GM23338 (cell line): ENCODE measurements at regions not wholly inside any gene's neighbourhood (a gene's known extent, or its start where the extent isn't known, plus 50 kb on each side); places are given as distances from the start of the nearest gene placed in this dataset.

Experiments used
- ATAC-seq: fragments of 200-7000 bp; cut with Tn5 transposase; 3 replicates; pipeline ENCODE4 v1.9.1; 2020
- DNase-seq: peaks from one replicate; pipeline ENCODE4 v3.0.0-alpha.2; 2015; ENCODE audit warnings: low spot score
- H2AFZ ChIP-seq: fragments of 200-600 bp; sonication (generic); 2 replicates; pipeline ENCODE4 v1.8.0; 2016; ENCODE audit warnings: antibody characterized with exemption, mild to moderate bottlenecking, moderate library complexity
- H3F3A ChIP-seq: fragments of 200-600 bp; sonication (generic); replicated peaks from 2 replicates; pipeline ENCODE4 v1.8.0; 2017; ENCODE audit warnings: antibody characterized with exemption, mixed run types, low read depth
- H3K27ac ChIP-seq: fragments of 200-600 bp; sonication (generic); 2 replicates; pipeline ENCODE4 v1.6.1; 2016; ENCODE audit warnings: low read depth
- H3K27me3 ChIP-seq: fragments of 200-600 bp; sonication (generic); 2 replicates; pipeline ENCODE4 v1.8.0; 2016; ENCODE audit warnings: mild to moderate bottlenecking, mixed run types, moderate library complexity; ENCODE audit not compliant: insufficient read depth
- H3K36me3 ChIP-seq: fragments of 200-600 bp; sonication (generic); 2 replicates; pipeline ENCODE4 v1.8.0; 2016; ENCODE audit warnings: mild to moderate bottlenecking; ENCODE audit not compliant: insufficient read depth
- H3K4me1 ChIP-seq: fragments of 200-600 bp; sonication (generic); 2 replicates; pipeline ENCODE4 v1.8.0; 2016; ENCODE audit warnings: mild to moderate bottlenecking, moderate library complexity; ENCODE audit not compliant: insufficient read depth
- H3K4me2 ChIP-seq: fragments of 200-600 bp; sonication (generic); 2 replicates; pipeline ENCODE4 v1.7.1; 2017; ENCODE audit warnings: mixed run types
- H3K4me3 ChIP-seq: fragments of 200-600 bp; sonication (generic); 2 replicates; pipeline ENCODE4 v1.6.1; 2016; ENCODE audit warnings: mixed run types
- H3K79me2 ChIP-seq: fragments of 200-600 bp; sonication (generic); replicated peaks from 2 replicates; pipeline ENCODE4 v1.8.0; 2017; ENCODE audit warnings: mild to moderate bottlenecking; ENCODE audit not compliant: insufficient read depth
- H3K9me2 ChIP-seq: fragments of 200-600 bp; sonication (generic); 2 replicates; pipeline ENCODE4 v1.8.0; 2017; ENCODE audit not compliant: insufficient read depth
- H4K20me1 ChIP-seq: fragments of 200-600 bp; sonication (generic); replicated peaks from 2 replicates; pipeline ENCODE4 v1.8.0; 2017; ENCODE audit warnings: mild to moderate bottlenecking; ENCODE audit not compliant: insufficient read depth
- H3K27ac Mint-ChIP-seq: 2 replicates; pipeline ENCODE4 v1.8.0; 2020; ENCODE audit warnings: inconsistent platforms, mild to moderate bottlenecking, moderate library complexity, mixed read lengths
- H3K27me3 Mint-ChIP-seq: 3 replicates; pipeline ENCODE4 v1.8.0; 2022; ENCODE audit warnings: low read depth, mild to moderate bottlenecking, moderate library complexity, mixed read lengths, inconsistent platforms; ENCODE audit not compliant: insufficient read depth, poor library complexity
- H3K36me3 Mint-ChIP-seq: 3 replicates; pipeline ENCODE4 v1.8.0; 2021; ENCODE audit warnings: low read depth, mild to moderate bottlenecking, inconsistent platforms, moderate library complexity, mixed read lengths
- H3K4me1 Mint-ChIP-seq: 3 replicates; pipeline ENCODE4 v1.8.0; 2020; ENCODE audit warnings: mild to moderate bottlenecking, inconsistent platforms, mixed read lengths
- H3K4me3 Mint-ChIP-seq: 3 replicates; pipeline ENCODE4 v1.8.0; 2021; ENCODE audit warnings: moderate library complexity, mild to moderate bottlenecking, inconsistent platforms, mixed read lengths
- H3K9me3 Mint-ChIP-seq: 3 replicates; pipeline ENCODE4 v1.8.0; 2020; ENCODE audit warnings: moderate library complexity, mild to moderate bottlenecking, inconsistent platforms, mixed read lengths
- CREB1 ChIP-seq: fragments of 250-450 bp; sonication (Bioruptor Pico); IDR thresholded peaks from 2 replicates; pipeline ENCODE4 v1.5.0; 2020; ENCODE audit warnings: low read depth, mild to moderate bottlenecking, moderate library complexity
- EZH2 ChIP-seq: fragments of 200-600 bp; sonication (generic); IDR thresholded peaks from one replicate; pipeline ENCODE4 v1.8.0; 2017; ENCODE audit warnings: antibody characterized with exemption, mild to moderate bottlenecking, low read depth; ENCODE audit not compliant: unreplicated experiment
- EZH2phosphoT487 ChIP-seq: fragments of 200-600 bp; sonication (generic); IDR thresholded peaks from one replicate; pipeline ENCODE4 v1.8.1; 2018; ENCODE audit warnings: antibody characterized with exemption; ENCODE audit not compliant: unreplicated experiment
- JUNB ChIP-seq: IDR thresholded peaks from one replicate; pipeline ENCODE4 v1.6.1; 2016; ENCODE audit warnings: antibody characterized with exemption; ENCODE audit not compliant: unreplicated experiment
- NANOG ChIP-seq: IDR thresholded peaks from 2 replicates; pipeline ENCODE4 v1.6.1; 2016; ENCODE audit warnings: antibody characterized with exemption, borderline replicate concordance
- POLR2AphosphoS5 ChIP-seq: IDR thresholded peaks from 2 replicates; pipeline ENCODE4 v1.6.1; 2016; ENCODE audit warnings: antibody characterized with exemption, low read depth
- STAT1 ChIP-seq: IDR thresholded peaks from one replicate; pipeline ENCODE4 v1.6.1; 2016; ENCODE audit warnings: antibody characterized with exemption; ENCODE audit not compliant: unreplicated experiment
- ZNF114 ChIP-seq: fragments of 250-450 bp; sonication (Bioruptor Pico); IDR thresholded peaks from 2 replicates; pipeline ENCODE4 v1.5.0; 2020; ENCODE audit warnings: mild to moderate bottlenecking, moderate library complexity
- ZNF331 ChIP-seq: fragments of 250-450 bp; sonication (Bioruptor Pico); IDR thresholded peaks from 2 replicates; pipeline ENCODE4 v1.5.0; 2020; ENCODE audit warnings: low read depth, mild to moderate bottlenecking, moderate library complexity
- TF ChIP-seq, protein P1 (sequence below), 2 experiments: fragments of 200-600 bp in 1 of 2; sonication (generic) in 1 of 2; conservative IDR thresholded peaks; 2 replicates each; pipeline versions ENCODE4 v1.5.1 to v1.6.1; 2016 to 2017; ENCODE audit warnings: antibody characterized with exemption in 2 of 2, low read depth in 2 of 2, mild to moderate bottlenecking in 2 of 2, moderate library complexity in 1 of 2
- TF ChIP-seq, protein P2 (sequence below): fragments of 250-450 bp; sonication (Bioruptor Pico); IDR thresholded peaks from 2 replicates; pipeline ENCODE4 v1.5.0; 2020; ENCODE audit warnings: mild to moderate bottlenecking, moderate library complexity
- TF ChIP-seq, protein P3 (sequence below): IDR thresholded peaks from one replicate; pipeline ENCODE4 v1.6.1; 2018; ENCODE audit warnings: antibody characterized with exemption; ENCODE audit not compliant: unreplicated experiment
- TF ChIP-seq, protein P4 (sequence below): IDR thresholded peaks from 2 replicates; pipeline ENCODE4 v1.6.1; 2016; ENCODE audit warnings: antibody characterized with exemption

DNA sequence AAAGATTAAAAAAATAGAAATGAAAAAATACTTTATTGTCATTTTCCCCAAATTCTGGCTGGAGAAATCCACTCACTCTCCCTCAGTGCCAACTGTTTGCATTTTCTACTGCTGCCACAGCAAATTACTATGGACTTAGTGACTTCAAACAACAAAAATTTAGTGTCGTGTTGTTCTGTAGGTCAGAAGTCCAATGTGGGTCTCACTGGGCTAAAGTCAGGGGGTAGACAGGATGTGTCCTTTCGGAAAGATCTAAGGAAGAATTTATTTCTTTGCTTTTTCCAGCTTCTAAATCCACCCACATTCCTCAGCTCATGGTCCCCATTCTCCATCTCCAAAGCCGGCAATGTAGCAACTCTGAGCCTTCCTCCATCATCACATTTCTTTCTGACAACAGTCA, 453.3 kb downstream of the KIF16B start:
- Mint-ChIP-seq H3K27ac (no peak overlapping the region), H3K27me3 (no peaks in the 10 kb centered on the region), H3K4me3 (no peak overlapping the region), H3K4me1 (no peaks in the 10 kb centered on the region), H3K36me3 (no peaks in the 10 kb centered on the region), H3K9me3 (no peaks in the 10 kb centered on the region)
- no peaks in the 10 kb centered on the region for H3K27me3 ChIP-seq
- no peaks in the 10 kb centered on the region for H3F3A ChIP-seq
- no peak overlapping the region for H2AFZ ChIP-seq
- H3K9me2 ChIP-seq = no peaks in the 10 kb centered on the region; the same call in 1 of the 2 replicates
- TF ChIP-seq STAT1 (no peak), JUNB (no peak), EZH2 (no peak), NANOG (no peak), CREB1 (CRISPR knock-in tag) (no peak), EZH2phosphoT487 (no peak), ZNF114 (no peak), ZNF331 (no peak), POLR2AphosphoS5 (no peak)
- TF ChIP-seq, protein P1, sequence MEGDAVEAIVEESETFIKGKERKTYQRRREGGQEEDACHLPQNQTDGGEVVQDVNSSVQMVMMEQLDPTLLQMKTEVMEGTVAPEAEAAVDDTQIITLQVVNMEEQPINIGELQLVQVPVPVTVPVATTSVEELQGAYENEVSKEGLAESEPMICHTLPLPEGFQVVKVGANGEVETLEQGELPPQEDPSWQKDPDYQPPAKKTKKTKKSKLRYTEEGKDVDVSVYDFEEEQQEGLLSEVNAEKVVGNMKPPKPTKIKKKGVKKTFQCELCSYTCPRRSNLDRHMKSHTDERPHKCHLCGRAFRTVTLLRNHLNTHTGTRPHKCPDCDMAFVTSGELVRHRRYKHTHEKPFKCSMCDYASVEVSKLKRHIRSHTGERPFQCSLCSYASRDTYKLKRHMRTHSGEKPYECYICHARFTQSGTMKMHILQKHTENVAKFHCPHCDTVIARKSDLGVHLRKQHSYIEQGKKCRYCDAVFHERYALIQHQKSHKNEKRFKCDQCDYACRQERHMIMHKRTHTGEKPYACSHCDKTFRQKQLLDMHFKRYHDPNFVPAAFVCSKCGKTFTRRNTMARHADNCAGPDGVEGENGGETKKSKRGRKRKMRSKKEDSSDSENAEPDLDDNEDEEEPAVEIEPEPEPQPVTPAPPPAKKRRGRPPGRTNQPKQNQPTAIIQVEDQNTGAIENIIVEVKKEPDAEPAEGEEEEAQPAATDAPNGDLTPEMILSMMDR (conservative IDR thresholded peaks at IDR 0.05; ENCODE audit: low read depth in 2 of 2) = no peak
- TF ChIP-seq, protein P2, sequence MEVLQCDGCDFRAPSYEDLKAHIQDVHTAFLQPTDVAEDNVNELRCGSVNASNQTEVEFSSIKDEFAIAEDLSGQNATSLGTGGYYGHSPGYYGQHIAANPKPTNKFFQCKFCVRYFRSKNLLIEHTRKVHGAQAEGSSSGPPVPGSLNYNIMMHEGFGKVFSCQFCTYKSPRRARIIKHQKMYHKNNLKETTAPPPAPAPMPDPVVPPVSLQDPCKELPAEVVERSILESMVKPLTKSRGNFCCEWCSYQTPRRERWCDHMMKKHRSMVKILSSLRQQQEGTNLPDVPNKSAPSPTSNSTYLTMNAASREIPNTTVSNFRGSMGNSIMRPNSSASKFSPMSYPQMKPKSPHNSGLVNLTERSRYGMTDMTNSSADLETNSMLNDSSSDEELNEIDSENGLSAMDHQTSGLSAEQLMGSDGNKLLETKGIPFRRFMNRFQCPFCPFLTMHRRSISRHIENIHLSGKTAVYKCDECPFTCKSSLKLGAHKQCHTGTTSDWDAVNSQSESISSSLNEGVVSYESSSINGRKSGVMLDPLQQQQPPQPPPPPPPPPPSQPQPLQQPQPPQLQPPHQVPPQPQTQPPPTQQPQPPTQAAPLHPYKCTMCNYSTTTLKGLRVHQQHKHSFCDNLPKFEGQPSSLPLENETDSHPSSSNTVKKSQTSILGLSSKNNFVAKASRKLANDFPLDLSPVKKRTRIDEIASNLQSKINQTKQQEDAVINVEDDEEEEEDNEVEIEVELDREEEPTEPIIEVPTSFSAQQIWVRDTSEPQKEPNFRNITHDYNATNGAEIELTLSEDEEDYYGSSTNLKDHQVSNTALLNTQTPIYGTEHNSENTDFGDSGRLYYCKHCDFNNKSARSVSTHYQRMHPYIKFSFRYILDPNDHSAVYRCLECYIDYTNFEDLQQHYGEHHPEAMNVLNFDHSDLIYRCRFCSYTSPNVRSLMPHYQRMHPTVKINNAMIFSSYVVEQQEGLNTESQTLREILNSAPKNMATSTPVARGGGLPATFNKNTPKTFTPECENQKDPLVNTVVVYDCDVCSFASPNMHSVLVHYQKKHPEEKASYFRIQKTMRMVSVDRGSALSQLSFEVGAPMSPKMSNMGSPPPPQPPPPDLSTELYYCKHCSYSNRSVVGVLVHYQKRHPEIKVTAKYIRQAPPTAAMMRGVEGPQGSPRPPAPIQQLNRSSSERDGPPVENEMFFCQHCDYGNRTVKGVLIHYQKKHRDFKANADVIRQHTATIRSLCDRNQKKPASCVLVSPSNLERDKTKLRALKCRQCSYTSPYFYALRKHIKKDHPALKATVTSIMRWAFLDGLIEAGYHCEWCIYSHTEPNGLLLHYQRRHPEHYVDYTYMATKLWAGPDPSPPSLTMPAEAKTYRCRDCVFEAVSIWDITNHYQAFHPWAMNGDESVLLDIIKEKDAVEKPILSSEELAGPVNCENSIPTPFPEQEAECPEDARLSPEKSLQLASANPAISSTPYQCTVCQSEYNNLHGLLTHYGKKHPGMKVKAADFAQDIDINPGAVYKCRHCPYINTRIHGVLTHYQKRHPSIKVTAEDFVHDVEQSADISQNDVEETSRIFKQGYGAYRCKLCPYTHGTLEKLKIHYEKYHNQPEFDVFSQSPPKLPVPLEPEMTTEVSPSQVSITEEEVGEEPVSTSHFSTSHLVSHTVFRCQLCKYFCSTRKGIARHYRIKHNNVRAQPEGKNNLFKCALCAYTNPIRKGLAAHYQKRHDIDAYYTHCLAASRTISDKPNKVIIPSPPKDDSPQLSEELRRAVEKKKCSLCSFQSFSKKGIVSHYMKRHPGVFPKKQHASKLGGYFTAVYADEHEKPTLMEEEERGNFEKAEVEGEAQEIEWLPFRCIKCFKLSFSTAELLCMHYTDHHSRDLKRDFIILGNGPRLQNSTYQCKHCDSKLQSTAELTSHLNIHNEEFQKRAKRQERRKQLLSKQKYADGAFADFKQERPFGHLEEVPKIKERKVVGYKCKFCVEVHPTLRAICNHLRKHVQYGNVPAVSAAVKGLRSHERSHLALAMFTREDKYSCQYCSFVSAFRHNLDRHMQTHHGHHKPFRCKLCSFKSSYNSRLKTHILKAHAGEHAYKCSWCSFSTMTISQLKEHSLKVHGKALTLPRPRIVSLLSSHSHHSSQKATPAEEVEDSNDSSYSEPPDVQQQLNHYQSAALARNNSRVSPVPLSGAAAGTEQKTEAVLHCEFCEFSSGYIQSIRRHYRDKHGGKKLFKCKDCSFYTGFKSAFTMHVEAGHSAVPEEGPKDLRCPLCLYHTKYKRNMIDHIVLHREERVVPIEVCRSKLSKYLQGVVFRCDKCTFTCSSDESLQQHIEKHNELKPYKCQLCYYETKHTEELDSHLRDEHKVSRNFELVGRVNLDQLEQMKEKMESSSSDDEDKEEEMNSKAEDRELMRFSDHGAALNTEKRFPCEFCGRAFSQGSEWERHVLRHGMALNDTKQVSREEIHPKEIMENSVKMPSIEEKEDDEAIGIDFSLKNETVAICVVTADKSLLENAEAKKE (CRISPR knock-in tag) = no peak
- TF ChIP-seq, protein P3, sequence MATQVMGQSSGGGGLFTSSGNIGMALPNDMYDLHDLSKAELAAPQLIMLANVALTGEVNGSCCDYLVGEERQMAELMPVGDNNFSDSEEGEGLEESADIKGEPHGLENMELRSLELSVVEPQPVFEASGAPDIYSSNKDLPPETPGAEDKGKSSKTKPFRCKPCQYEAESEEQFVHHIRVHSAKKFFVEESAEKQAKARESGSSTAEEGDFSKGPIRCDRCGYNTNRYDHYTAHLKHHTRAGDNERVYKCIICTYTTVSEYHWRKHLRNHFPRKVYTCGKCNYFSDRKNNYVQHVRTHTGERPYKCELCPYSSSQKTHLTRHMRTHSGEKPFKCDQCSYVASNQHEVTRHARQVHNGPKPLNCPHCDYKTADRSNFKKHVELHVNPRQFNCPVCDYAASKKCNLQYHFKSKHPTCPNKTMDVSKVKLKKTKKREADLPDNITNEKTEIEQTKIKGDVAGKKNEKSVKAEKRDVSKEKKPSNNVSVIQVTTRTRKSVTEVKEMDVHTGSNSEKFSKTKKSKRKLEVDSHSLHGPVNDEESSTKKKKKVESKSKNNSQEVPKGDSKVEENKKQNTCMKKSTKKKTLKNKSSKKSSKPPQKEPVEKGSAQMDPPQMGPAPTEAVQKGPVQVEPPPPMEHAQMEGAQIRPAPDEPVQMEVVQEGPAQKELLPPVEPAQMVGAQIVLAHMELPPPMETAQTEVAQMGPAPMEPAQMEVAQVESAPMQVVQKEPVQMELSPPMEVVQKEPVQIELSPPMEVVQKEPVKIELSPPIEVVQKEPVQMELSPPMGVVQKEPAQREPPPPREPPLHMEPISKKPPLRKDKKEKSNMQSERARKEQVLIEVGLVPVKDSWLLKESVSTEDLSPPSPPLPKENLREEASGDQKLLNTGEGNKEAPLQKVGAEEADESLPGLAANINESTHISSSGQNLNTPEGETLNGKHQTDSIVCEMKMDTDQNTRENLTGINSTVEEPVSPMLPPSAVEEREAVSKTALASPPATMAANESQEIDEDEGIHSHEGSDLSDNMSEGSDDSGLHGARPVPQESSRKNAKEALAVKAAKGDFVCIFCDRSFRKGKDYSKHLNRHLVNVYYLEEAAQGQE = no peak
- TF ChIP-seq, protein P4, sequence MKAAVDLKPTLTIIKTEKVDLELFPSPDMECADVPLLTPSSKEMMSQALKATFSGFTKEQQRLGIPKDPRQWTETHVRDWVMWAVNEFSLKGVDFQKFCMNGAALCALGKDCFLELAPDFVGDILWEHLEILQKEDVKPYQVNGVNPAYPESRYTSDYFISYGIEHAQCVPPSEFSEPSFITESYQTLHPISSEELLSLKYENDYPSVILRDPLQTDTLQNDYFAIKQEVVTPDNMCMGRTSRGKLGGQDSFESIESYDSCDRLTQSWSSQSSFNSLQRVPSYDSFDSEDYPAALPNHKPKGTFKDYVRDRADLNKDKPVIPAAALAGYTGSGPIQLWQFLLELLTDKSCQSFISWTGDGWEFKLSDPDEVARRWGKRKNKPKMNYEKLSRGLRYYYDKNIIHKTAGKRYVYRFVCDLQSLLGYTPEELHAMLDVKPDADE = no peak
- ATAC-seq (no peak), DNase-seq (no peak)
- no peak overlapping the region for H3K4me3 ChIP-seq
- H3K4me1 ChIP-seq = no peaks in the 10 kb centered on the region
- H3K36me3 ChIP-seq = no peaks in the 10 kb centered on the region
- no peaks in the 10 kb centered on the region for H4K20me1 ChIP-seq
- H3K4me2 ChIP-seq = no peak overlapping the region
- no peak overlapping the region for H3K27ac ChIP-seq
- no peaks in the 10 kb centered on the region for H3K79me2 ChIP-seq
